ENCODE measurements at regions not wholly inside any gene's neighbourhood (a gene's known extent, or its start where the extent isn't known, plus 50 kb on each side); places are given as distances from the start of the nearest gene placed in this dataset.

- H3K27me3 ChIP-seq (replicated peaks; ENCODE audit: insufficient read depth, low read depth, low read length, poor library complexity) = no peaks in the 10 kb centered on the region
- H3K4me3 ChIP-seq (ENCODE audit: low read depth, low read length, poor library complexity, severe bottlenecking) = no peak overlapping the region
- BruUV-seq (replicated peaks) = no TSS peak
- H3K36me3 ChIP-seq (ENCODE audit: insufficient read depth, low read length, poor library complexity, severe bottlenecking) = no peaks in the 10 kb centered on the region
- TF ChIP-seq EZH2 (IDR thresholded peaks at IDR 0.05; ENCODE audit: borderline replicate concordance, low read depth, low read length, poor library complexity, severe bottlenecking) = no peak
- no peak for TF ChIP-seq CTCF (conservative IDR thresholded peaks at IDR 0.05; ENCODE audit: low read depth, low read length)
- peaks cover 3% of the 10 kb centered on the region for H3K4me1 ChIP-seq (ENCODE audit: insufficient read depth, low read length, poor library complexity, severe bottlenecking)
- CTCF ChIA-PET = no interaction called here
- intact Hi-C loops (cut with micrococcal nuclease; ENCODE audit: unreplicated experiment) = no loop called here
- no peak overlapping the region for H3K27ac ChIP-seq (ENCODE audit: low read depth, low read length, poor library complexity, severe bottlenecking)
- no peaks in the 10 kb centered on the region for H3K9me3 ChIP-seq (ENCODE audit: low read depth, low read length, poor library complexity, severe bottlenecking)
- POLR2A ChIA-PET (ENCODE audit: low non-redundant PET) = no interaction called here
- peak; percentile 37 for DNase-seq (ENCODE audit: low spot score)
Observed at GRCh38 chr11:103807806-103808205, 228.6 kb upstream of the DDI1 start.

- intact Hi-C loops (cut with micrococcal nuclease; ENCODE audit: unreplicated experiment) = no loop called here
- BruUV-seq (replicated peaks) = no TSS peak
- no peak for DNase-seq (ENCODE audit: low spot score)
- Histone ChIP-seq H3K27ac (ENCODE audit: low read depth, low read length, poor library complexity, severe bottlenecking) (no peak overlapping the region), H3K36me3 (ENCODE audit: insufficient read depth, low read length, poor library complexity, severe bottlenecking) (no peaks in the 10 kb centered on the region), H3K9me3 (ENCODE audit: low read depth, low read length, poor library complexity, severe bottlenecking) (no peaks in the 10 kb centered on the region), H3K4me1 (ENCODE audit: insufficient read depth, low read length, poor library complexity, severe bottlenecking) (peaks cover 4% of the 10 kb centered on the region), H3K4me3 (ENCODE audit: low read depth, low read length, poor library complexity, severe bottlenecking) (no peak overlapping the region), H3K27me3 (replicated peaks; ENCODE audit: insufficient read depth, low read depth, low read length, poor library complexity) (no peaks in the 10 kb centered on the region)
- ChIA-PET CTCF (no interaction called here), POLR2A (ENCODE audit: low non-redundant PET) (no interaction called here)
- TF ChIP-seq EZH2 (IDR thresholded peaks at IDR 0.05; ENCODE audit: borderline replicate concordance, low read depth, low read length, poor library complexity, severe bottlenecking) (no peak), CTCF (conservative IDR thresholded peaks at IDR 0.05; ENCODE audit: low read depth, low read length) (no peak)
Observed at GRCh38 chr11:103808252-103808651, 228.2 kb upstream of the DDI1 start.

GRCh38 chr11:103811870-103812455 is 224.5 kb upstream of the DDI1 start:
- Histone ChIP-seq H3K27me3 (replicated peaks; ENCODE audit: insufficient read depth, low read depth, low read length, poor library complexity) (no peaks in the 10 kb centered on the region), H3K27ac (ENCODE audit: low read depth, low read length, poor library complexity, severe bottlenecking) (no peak overlapping the region), H3K9me3 (ENCODE audit: low read depth, low read length, poor library complexity, severe bottlenecking) (no peaks in the 10 kb centered on the region), H3K4me1 (ENCODE audit: insufficient read depth, low read length, poor library complexity, severe bottlenecking) (peaks cover 4% of the 10 kb centered on the region), H3K4me3 (ENCODE audit: low read depth, low read length, poor library complexity, severe bottlenecking) (no peak overlapping the region), H3K36me3 (ENCODE audit: insufficient read depth, low read length, poor library complexity, severe bottlenecking) (no peaks in the 10 kb centered on the region)
- no peak for TF ChIP-seq CTCF (conservative IDR thresholded peaks at IDR 0.05; ENCODE audit: low read depth, low read length)
- no peak for TF ChIP-seq EZH2 (IDR thresholded peaks at IDR 0.05; ENCODE audit: borderline replicate concordance, low read depth, low read length, poor library complexity, severe bottlenecking)
- ChIA-PET POLR2A (ENCODE audit: low non-redundant PET) (no interaction called here), CTCF (no interaction called here)
- no TSS peak for BruUV-seq (replicated peaks)
- intact Hi-C loops (cut with micrococcal nuclease; ENCODE audit: unreplicated experiment) = no loop called here
- no peak for DNase-seq (ENCODE audit: low spot score)

Measured in A673 (cell line).